ENCODE measurements at regions not wholly inside any gene's neighbourhood (a gene's known extent, or its start where the extent isn't known, plus 50 kb on each side); places are given as distances from the start of the nearest gene placed in this dataset.

DNA sequence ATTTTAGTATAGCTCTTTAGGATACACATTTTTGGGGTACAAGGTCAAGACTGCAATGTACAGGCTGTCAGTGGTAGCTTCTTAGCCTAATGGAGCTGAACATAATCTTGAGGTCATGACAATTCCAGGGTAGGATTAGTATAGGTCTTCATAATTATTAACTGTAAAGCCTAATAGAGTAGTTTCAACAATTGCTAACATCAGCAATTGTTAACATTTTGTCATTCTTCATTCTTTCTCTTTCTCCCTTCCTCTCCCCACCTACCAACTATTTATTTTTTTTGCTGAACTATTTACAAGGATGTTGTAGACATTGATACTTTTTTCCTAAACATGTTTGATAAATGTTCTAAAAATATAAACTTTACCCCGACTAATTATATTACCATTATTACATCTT is 461.3 kb upstream of the DCC start:
- TF ChIP-seq EZH2phosphoT487 (IDR thresholded peaks at IDR 0.05; ENCODE audit: borderline replicate concordance, low read depth) (no peak), FOXM1 (IDR thresholded peaks at IDR 0.05; ENCODE audit: low read depth) (no peak)

Measured in SK-N-SH (cell line).